Liver (tissue), 3 donors: ENCODE measurements at regions not wholly inside any gene's neighbourhood (a gene's known extent, or its start where the extent isn't known, plus 50 kb on each side); places are given as distances from the start of the nearest gene placed in this dataset.

Source experiments
- EGR1 ChIP-seq, 2 donors: IDR thresholded peaks; 2 replicates each; pipeline ENCODE4 v1.6.1; 2016 to 2018; ENCODE audit warnings: antibody characterized with exemption in 2 of 2, low read depth in 2 of 2
- FOXA1 ChIP-seq: IDR thresholded peaks from 2 replicates; pipeline ENCODE4 v1.6.1; 2016; ENCODE audit warnings: antibody characterized with exemption
- GABPA ChIP-seq, 2 donors: IDR thresholded peaks in 1 of 2; conservative IDR thresholded peaks in 1 of 2; 2 replicates each; pipeline ENCODE4 v1.6.1; 2016; ENCODE audit warnings: antibody characterized with exemption in 2 of 2, mild to moderate bottlenecking in 1 of 2, moderate library complexity in 1 of 2
- JUND ChIP-seq, 2 donors: IDR thresholded peaks; 2 replicates each; pipeline ENCODE4 v1.6.1; 2016; ENCODE audit warnings: antibody characterized with exemption in 2 of 2
- RAD21 ChIP-seq, 2 donors: IDR thresholded peaks; 2 replicates each; pipeline ENCODE4 v1.6.1; 2016; ENCODE audit warnings: antibody characterized with exemption in 2 of 2, mild to moderate bottlenecking in 2 of 2
- TAF1 ChIP-seq: conservative IDR thresholded peaks from 2 replicates; pipeline ENCODE4 v1.6.1; 2016; ENCODE audit warnings: antibody characterized with exemption, mild to moderate bottlenecking
- YY1 ChIP-seq: IDR thresholded peaks from 2 replicates; pipeline ENCODE4 v1.6.1; 2016; ENCODE audit warnings: antibody characterized with exemption, mild to moderate bottlenecking
- TF ChIP-seq, protein P1 (sequence below): fragments of 150-350 bp; IDR thresholded peaks from 2 replicates; pipeline ENCODE4 v1.5.1; 2017; ENCODE audit warnings: improper control_type of control experiment, low read depth, low read length; ENCODE audit not compliant: missing input control
- TF ChIP-seq, protein P2 (sequence below): IDR thresholded peaks from 2 replicates; pipeline ENCODE4 v1.6.1; 2016; ENCODE audit warnings: antibody characterized with exemption
- TF ChIP-seq, protein P3 (sequence below): IDR thresholded peaks from 2 replicates; pipeline ENCODE4 v1.6.1; 2016; ENCODE audit warnings: antibody characterized with exemption
- TF ChIP-seq, protein P4 (sequence below): IDR thresholded peaks from 2 replicates; pipeline ENCODE4 v1.6.1; 2016; ENCODE audit warnings: antibody characterized with exemption, mild to moderate bottlenecking
- donor health status: healthy.
- donor health status: healthy.

DNA sequence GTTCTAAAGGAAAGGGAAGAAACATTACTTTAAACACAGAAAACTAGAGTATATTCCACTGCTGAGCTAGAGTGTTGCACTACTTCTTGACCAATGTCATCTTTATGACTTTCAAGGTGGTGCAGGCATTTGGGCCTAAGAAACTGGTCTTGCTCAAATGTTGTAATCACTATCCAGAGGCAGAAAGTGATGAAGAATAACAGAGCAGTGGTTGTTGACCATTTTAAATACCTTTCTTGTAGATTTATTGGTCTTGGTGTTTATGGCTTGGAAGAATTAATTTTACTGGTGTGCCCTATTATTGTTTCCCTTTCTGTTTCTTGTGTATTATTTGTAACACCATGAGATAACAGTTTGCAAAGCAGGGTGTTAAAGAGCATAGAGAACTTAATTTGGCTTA, 56.9 kb upstream of the SCN7A start:
- TF ChIP-seq, protein P1, sequence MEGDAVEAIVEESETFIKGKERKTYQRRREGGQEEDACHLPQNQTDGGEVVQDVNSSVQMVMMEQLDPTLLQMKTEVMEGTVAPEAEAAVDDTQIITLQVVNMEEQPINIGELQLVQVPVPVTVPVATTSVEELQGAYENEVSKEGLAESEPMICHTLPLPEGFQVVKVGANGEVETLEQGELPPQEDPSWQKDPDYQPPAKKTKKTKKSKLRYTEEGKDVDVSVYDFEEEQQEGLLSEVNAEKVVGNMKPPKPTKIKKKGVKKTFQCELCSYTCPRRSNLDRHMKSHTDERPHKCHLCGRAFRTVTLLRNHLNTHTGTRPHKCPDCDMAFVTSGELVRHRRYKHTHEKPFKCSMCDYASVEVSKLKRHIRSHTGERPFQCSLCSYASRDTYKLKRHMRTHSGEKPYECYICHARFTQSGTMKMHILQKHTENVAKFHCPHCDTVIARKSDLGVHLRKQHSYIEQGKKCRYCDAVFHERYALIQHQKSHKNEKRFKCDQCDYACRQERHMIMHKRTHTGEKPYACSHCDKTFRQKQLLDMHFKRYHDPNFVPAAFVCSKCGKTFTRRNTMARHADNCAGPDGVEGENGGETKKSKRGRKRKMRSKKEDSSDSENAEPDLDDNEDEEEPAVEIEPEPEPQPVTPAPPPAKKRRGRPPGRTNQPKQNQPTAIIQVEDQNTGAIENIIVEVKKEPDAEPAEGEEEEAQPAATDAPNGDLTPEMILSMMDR, result no peak
- TF ChIP-seq GABPA (IDR thresholded peaks at IDR 0.05 in 1 of 2, conservative IDR thresholded peaks at IDR 0.05 in 1 of 2), result no peak
- no peak for TF ChIP-seq YY1
- TF ChIP-seq TAF1, result no peak
- TF ChIP-seq, protein P2, sequence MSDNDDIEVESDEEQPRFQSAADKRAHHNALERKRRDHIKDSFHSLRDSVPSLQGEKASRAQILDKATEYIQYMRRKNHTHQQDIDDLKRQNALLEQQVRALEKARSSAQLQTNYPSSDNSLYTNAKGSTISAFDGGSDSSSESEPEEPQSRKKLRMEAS, result no peak
- no peak for TF ChIP-seq JUND (IDR thresholded peaks at IDR 0.05)
- TF ChIP-seq EGR1 (IDR thresholded peaks at IDR 0.05; ENCODE audit: low read depth in 2 of 2), result no peak
- TF ChIP-seq RAD21 (IDR thresholded peaks at IDR 0.05), result no peak
- TF ChIP-seq, protein P3, sequence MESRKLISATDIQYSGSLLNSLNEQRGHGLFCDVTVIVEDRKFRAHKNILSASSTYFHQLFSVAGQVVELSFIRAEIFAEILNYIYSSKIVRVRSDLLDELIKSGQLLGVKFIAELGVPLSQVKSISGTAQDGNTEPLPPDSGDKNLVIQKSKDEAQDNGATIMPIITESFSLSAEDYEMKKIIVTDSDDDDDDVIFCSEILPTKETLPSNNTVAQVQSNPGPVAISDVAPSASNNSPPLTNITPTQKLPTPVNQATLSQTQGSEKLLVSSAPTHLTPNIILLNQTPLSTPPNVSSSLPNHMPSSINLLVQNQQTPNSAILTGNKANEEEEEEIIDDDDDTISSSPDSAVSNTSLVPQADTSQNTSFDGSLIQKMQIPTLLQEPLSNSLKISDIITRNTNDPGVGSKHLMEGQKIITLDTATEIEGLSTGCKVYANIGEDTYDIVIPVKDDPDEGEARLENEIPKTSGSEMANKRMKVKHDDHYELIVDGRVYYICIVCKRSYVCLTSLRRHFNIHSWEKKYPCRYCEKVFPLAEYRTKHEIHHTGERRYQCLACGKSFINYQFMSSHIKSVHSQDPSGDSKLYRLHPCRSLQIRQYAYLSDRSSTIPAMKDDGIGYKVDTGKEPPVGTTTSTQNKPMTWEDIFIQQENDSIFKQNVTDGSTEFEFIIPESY, result no peak
- no peak for TF ChIP-seq FOXA1
- TF ChIP-seq, protein P4, sequence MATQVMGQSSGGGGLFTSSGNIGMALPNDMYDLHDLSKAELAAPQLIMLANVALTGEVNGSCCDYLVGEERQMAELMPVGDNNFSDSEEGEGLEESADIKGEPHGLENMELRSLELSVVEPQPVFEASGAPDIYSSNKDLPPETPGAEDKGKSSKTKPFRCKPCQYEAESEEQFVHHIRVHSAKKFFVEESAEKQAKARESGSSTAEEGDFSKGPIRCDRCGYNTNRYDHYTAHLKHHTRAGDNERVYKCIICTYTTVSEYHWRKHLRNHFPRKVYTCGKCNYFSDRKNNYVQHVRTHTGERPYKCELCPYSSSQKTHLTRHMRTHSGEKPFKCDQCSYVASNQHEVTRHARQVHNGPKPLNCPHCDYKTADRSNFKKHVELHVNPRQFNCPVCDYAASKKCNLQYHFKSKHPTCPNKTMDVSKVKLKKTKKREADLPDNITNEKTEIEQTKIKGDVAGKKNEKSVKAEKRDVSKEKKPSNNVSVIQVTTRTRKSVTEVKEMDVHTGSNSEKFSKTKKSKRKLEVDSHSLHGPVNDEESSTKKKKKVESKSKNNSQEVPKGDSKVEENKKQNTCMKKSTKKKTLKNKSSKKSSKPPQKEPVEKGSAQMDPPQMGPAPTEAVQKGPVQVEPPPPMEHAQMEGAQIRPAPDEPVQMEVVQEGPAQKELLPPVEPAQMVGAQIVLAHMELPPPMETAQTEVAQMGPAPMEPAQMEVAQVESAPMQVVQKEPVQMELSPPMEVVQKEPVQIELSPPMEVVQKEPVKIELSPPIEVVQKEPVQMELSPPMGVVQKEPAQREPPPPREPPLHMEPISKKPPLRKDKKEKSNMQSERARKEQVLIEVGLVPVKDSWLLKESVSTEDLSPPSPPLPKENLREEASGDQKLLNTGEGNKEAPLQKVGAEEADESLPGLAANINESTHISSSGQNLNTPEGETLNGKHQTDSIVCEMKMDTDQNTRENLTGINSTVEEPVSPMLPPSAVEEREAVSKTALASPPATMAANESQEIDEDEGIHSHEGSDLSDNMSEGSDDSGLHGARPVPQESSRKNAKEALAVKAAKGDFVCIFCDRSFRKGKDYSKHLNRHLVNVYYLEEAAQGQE, result no peak
